Hematopoietic multipotent progenitor cell treated with erythropoietin and hydrocortisone succinate and interleukin-3 and kit ligand, for 6 days (in vitro differentiated cells): ENCODE measurements at regions not wholly inside any gene's neighbourhood (a gene's known extent, or its start where the extent isn't known, plus 50 kb on each side); places are given as distances from the start of the nearest gene placed in this dataset.
A peak's percentile ranks its signal among the peaks of the same experiment; 100 is the strongest.

Source experiments
- DNase-seq: peaks from one replicate; pipeline ENCODE4 v3.0.0-alpha.2; 2015

GRCh38 chr1:234725177-234726132, 115.5 kb upstream of the IRF2BP2 start:
- DNase-seq: peak; percentile 71

GRCh38 chr1:234724516-234725176, 114.7 kb upstream of the IRF2BP2 start:
- DNase-seq: no peak

GRCh38 chr1:234722904-234723720, 113.1 kb upstream of the IRF2BP2 start:
- peak; percentile 79 for DNase-seq

- DNase-seq: no peak
Observed at GRCh38 chr1:234722270-234722704, 112.3 kb upstream of the IRF2BP2 start.

GRCh38 chr1:234721476-234722269, 111.7 kb upstream of the IRF2BP2 start:
- peak; percentile 54 for DNase-seq

- no peak for DNase-seq
Observed at GRCh38 chr1:234720709-234721441, 110.9 kb upstream of the IRF2BP2 start.

- DNase-seq: no peak
Observed at GRCh38 chr1:234719454-234720251, 109.7 kb upstream of the IRF2BP2 start.

GRCh38 chr1:234718496-234719453, 108.8 kb upstream of the IRF2BP2 start:
- DNase-seq: no peak

GRCh38 chr1:234716908-234717375, 107.0 kb upstream of the IRF2BP2 start:
- DNase-seq: no peak

- no peak for DNase-seq
Observed at GRCh38 chr1:234715252-234716014, 105.5 kb upstream of the IRF2BP2 start.

GRCh38 chr1:234713859-234714258, 103.9 kb upstream of the IRF2BP2 start:
- no peak for DNase-seq

- no peak for DNase-seq
Observed at GRCh38 chr1:234713440-234713839, 103.5 kb upstream of the IRF2BP2 start.

- DNase-seq: no peak
Observed at GRCh38 chr1:234712891-234713305, 102.9 kb upstream of the IRF2BP2 start.

- no peak for DNase-seq
Observed at GRCh38 chr1:234710936-234711724, 101.2 kb upstream of the IRF2BP2 start.

- DNase-seq: no peak
Observed at GRCh38 chr1:234710381-234710780, 100.4 kb upstream of the IRF2BP2 start.

- DNase-seq: peak; percentile 67
Observed at GRCh38 chr1:234709473-234710228, 99.7 kb upstream of the IRF2BP2 start.
